ENCODE measurements at regions not wholly inside any gene's neighbourhood (a gene's known extent, or its start where the extent isn't known, plus 50 kb on each side); places are given as distances from the start of the nearest gene placed in this dataset.

DNA sequence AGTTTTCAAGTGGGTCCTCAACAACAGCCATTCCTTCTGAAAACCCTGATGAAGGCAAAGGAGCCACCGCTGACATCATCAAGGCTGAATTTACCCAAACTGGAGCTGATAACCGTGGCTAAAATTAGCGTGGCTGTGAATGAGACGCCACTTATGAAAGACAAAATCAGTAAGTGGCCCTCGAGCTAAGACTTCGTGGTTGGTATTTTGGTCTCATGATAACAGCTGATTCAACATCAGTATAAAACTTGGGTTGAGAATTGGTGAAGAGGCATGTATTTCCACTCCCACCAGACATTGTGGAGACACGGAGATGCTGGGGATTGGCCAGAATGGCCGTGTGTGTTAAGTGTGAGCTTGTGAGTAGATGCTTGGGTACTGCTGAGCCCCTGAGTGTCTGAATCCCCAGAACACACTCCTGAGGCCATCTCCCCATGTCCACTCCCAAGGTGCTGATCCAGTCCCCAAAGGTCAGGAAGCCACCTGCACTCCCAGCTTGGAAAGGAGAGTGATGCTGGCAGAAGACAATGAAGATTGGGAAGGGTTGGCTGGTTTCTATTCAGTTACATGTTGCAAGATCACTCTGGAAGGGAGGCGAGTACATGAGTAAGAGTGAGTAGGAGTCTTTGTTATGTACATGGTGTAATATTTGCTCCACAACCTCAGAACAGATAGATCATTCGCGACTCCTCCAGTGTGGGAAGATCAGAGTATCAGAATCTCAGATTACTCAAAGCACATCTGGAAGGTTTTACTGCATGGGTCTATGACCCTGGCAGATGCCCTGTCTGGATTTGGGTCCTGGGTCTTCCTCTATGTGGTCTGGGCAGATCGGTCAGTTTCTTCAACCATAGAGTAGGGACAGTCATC is 207.7 kb downstream of the HS3ST3A1 start:
- no peaks in the 10 kb centered on the region for H3K9me3 Mint-ChIP-seq
- no peak for ATAC-seq

DNA sequence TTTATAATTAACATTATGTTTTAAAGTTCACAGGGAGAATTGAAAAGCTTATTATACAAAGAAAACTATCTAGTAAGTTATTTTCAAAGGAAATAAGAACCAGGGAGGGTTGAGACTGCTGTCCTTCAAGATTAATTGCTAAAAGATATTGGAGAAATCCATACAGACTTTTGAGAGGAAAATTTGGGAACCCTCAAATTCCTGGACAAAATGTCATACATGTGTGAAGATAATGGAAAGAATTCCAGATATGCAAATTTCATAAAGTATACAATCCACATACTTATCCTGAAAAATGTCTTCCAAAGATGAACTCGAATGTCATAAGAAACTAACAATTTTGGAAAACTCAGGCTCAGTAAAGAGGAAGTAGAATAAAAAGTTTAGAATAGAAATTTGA is 213.8 kb downstream of the HS3ST3A1 start:
- Mint-ChIP-seq H3K9me3 (no peaks in the 10 kb centered on the region), H3K36me3 (ENCODE audit: insufficient read depth) (no peaks in the 10 kb centered on the region), H3K4me1 (ENCODE audit: low read depth) (no peaks in the 10 kb centered on the region), H3K27me3 (ENCODE audit: low read depth) (peaks cover 9% of the 10 kb centered on the region), H3K4me3 (no peak overlapping the region)
- DNase-seq: no peak
- no peak for ATAC-seq

More for the DNA sequence above, 207.7 kb downstream of the HS3ST3A1 start:
- Mint-ChIP-seq H3K27me3 (ENCODE audit: low read depth) (no peaks in the 10 kb centered on the region), H3K4me3 (no peak overlapping the region), H3K36me3 (ENCODE audit: insufficient read depth) (no peaks in the 10 kb centered on the region), H3K4me1 (ENCODE audit: low read depth) (no peaks in the 10 kb centered on the region)
- no peak for DNase-seq

DNA sequence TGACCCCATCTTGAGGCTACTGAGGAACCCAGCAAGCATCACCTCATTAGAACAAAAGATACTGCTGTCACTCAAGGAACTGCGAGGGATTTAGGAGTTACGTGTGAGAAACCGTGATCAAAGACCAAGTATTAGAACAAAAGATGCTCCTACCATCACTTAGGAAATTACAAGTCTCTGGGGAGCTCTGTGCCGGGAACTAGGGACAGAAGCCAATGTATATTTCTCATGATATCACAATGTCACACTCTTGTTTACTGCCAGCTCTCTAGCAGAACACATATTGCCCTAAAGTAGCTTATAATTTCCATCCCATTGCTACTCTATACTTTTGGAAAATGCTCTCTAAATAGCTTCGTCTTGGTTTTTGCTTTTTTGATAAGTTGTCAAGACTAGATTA is 214.5 kb downstream of the HS3ST3A1 start:
- DNase-seq (no peak), ATAC-seq (no peak)
- Mint-ChIP-seq H3K9me3 (no peaks in the 10 kb centered on the region), H3K27me3 (ENCODE audit: low read depth) (peaks cover 9% of the 10 kb centered on the region), H3K4me3 (no peak overlapping the region), H3K36me3 (ENCODE audit: insufficient read depth) (no peaks in the 10 kb centered on the region), H3K4me1 (ENCODE audit: low read depth) (no peaks in the 10 kb centered on the region)

DNA sequence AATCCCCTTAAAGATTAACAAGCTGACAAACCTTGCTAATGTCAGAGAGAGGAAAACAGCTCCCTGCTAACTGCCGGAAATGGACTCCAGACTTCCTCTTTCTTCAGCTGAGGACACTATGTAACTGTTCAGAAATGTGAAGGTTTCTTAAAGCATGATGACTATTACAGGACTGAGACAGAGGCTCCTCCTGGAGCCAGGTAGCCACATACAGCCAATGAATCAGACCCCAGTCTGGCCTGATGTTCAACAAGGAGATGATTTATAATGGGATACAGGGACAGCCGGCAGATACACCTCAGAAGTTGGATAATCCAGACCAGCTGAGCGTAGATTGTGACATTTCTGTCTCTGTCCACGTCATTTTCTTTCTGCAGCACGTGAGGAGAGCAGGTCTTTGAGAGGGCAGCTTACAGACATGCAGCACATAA is 216.2 kb downstream of the HS3ST3A1 start:
- Mint-ChIP-seq H3K27me3 (ENCODE audit: low read depth) (peaks cover 9% of the 10 kb centered on the region), H3K9me3 (no peaks in the 10 kb centered on the region), H3K4me3 (no peak overlapping the region), H3K36me3 (ENCODE audit: insufficient read depth) (no peaks in the 10 kb centered on the region), H3K4me1 (ENCODE audit: low read depth) (no peaks in the 10 kb centered on the region)
- ATAC-seq (no peak), DNase-seq (no peak)

DNA sequence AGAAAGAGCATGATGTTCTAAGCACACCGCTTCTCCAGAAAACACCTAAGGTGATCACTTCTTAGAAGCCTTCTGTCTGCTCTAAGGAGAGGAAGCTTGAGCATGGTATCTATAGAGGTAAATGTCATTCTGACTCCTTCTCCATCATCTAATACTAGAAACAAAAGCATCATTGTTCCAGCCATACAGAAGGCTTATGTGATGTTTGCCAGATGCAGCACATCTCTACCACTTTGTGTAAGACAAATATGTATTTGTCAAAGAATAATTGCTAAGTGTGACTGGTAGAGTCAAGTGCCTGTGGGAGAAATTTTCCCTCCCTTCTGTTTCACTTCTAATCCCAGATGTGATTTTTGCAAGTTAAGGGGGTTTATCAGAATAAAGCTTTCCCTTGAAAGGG is 217.1 kb downstream of the HS3ST3A1 start:
- no peak overlapping the region for H3K4me3 Mint-ChIP-seq
- DNase-seq (no peak), ATAC-seq (no peak)
- H3K4me1 Mint-ChIP-seq (ENCODE audit: low read depth): peaks cover 1% of the 10 kb centered on the region
- peaks cover 9% of the 10 kb centered on the region for H3K27me3 Mint-ChIP-seq (ENCODE audit: low read depth)
- H3K36me3 Mint-ChIP-seq (ENCODE audit: insufficient read depth): no peaks in the 10 kb centered on the region
- no peaks in the 10 kb centered on the region for H3K9me3 Mint-ChIP-seq

DNA sequence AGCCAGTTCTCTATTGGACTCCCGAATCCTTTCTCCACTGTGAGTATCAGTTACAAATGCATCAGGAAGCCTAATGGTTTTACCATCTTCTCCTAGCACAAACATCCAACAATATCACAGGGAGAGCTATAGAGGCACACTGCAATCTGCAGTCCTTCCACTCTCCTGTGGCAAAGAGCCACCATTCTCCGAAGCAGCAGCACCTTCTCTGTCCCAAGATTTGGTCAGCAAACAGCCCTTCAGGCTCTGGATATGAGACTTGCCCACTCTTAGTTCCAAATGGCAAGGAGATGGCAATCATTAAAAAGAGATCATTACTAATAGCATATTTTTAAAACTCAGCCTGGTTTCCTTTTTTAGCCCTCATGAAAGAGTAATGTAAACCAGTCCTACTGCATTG is 223.4 kb downstream of the HS3ST3A1 start:
- Mint-ChIP-seq H3K9me3 (no peaks in the 10 kb centered on the region), H3K27me3 (ENCODE audit: low read depth) (no peaks in the 10 kb centered on the region), H3K4me3 (no peak overlapping the region), H3K36me3 (ENCODE audit: insufficient read depth) (no peaks in the 10 kb centered on the region), H3K4me1 (ENCODE audit: low read depth) (peaks cover 1% of the 10 kb centered on the region)
- ATAC-seq: no peak
- DNase-seq: no peak

DNA sequence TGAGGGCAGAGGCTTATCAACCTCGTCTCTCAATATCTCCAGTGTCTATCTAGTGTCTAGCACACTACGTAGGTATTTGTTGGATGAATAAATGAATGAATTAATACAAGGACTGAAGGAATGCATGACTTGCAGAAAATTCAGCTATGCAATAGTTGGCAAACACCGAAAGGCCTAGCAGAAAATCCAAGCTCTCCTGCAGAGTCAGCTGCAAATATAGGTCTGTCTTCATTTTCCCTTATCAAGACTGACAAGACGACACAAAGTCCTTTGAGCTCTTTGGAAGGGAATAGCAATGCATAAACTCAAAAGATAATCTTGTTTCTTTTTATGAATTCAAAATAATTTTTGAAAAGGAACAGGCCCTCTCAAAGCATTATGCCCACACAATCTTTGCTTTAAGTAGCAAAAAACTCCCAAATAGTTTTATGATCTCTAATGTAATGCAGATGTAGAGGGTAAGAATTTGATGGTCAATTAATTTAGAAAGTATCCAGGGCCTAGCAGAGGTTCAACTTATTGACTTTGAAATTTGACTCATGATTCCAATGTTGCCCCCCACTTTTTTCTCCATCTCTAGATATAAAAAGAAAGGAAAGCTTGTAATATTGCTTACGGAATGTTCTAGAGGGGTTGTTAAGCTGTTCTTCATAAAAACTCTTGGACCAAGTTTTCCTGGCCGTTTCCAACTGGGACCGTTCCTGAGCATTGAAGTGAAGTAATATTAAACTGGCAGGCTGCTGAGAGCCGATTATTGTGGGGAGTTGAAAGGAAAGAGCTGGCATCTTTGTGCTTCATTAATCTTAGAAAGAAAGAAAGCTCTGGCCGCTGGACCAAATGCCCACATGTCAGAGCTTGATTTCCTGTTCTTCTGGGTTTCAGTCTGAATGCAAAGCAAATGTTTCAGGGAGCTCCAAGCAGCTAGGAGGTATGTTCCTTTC is 227.3 kb downstream of the HS3ST3A1 start:
- Mint-ChIP-seq H3K9me3 (no peaks in the 10 kb centered on the region), H3K4me3 (no peak overlapping the region), H3K4me1 (ENCODE audit: low read depth) (no peaks in the 10 kb centered on the region), H3K36me3 (ENCODE audit: insufficient read depth) (no peaks in the 10 kb centered on the region), H3K27me3 (ENCODE audit: low read depth) (peaks cover 3% of the 10 kb centered on the region)
- ATAC-seq (no peak), DNase-seq (no peak)

DNA sequence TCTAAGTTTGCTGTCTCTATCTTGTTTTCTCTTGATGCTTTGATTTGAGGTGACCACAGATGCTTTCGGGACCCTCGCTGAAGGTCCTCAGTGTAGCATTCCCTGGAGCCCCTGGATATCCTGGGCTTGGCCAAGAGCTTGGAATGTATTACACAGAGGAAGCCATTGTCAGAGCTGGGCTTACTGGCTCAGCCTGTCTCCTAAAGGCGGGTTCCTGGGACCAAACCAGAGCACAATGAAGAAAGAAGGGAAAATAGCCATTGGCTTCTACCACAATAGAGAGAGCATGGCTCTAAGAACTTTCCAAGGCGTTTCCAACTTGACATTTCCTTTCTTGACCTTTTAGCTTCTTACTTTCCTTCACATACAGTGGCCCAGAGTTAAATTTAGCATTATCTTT is 229.3 kb downstream of the HS3ST3A1 start:
- Mint-ChIP-seq H3K4me1 (ENCODE audit: low read depth) (no peaks in the 10 kb centered on the region), H3K9me3 (no peaks in the 10 kb centered on the region), H3K4me3 (no peak overlapping the region), H3K27me3 (ENCODE audit: low read depth) (peaks cover 3% of the 10 kb centered on the region), H3K36me3 (ENCODE audit: insufficient read depth) (no peaks in the 10 kb centered on the region)
- DNase-seq (no peak), ATAC-seq (no peak)

DNA sequence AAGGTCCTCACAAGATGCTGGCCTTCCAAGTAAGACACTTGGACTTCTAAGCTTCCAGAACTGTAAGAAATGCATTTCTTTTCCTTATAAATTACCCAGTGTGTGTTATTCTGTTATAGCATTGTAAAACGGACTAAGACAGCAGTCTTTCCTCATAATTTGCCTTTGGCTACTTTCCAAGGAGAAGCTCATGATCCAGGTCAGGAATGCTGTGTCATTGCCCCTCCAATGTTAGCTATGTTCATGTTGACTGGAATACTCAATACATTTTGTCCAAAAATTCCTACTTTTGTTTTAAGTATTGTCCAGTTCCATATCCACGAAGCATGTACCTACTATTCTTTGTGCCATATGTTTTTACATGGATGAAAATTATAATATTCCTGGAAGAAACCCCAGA is 234.6 kb downstream of the HS3ST3A1 start:
- peaks cover 8% of the 10 kb centered on the region for H3K27me3 Mint-ChIP-seq (ENCODE audit: low read depth)
- H3K9me3 Mint-ChIP-seq: no peaks in the 10 kb centered on the region
- ATAC-seq (no peak), DNase-seq (no peak)
- H3K4me3 Mint-ChIP-seq: no peak overlapping the region
- no peaks in the 10 kb centered on the region for H3K36me3 Mint-ChIP-seq (ENCODE audit: insufficient read depth)
- H3K4me1 Mint-ChIP-seq (ENCODE audit: low read depth): no peaks in the 10 kb centered on the region

DNA sequence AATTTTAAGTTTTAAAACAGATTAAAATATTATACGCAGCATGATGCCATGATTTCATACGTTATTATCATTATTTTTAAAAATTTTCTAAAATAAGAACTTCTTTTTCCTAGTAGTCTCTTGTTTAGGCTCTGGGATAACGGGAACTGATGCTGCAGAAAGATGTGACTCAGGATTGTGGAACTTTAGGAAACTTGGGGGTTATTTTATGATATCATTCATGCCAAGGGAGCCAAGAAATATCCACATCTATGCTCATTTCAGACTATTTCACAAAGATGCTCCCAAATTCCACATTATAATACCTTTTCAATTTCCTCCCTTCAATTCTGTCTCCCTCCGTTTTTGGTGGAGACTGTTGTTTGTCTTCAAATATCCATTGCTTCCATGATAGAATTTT is 236.4 kb downstream of the HS3ST3A1 start:
- Mint-ChIP-seq H3K36me3 (ENCODE audit: insufficient read depth) (no peaks in the 10 kb centered on the region), H3K4me1 (ENCODE audit: low read depth) (no peaks in the 10 kb centered on the region), H3K9me3 (no peaks in the 10 kb centered on the region), H3K27me3 (ENCODE audit: low read depth) (peaks cover 6% of the 10 kb centered on the region), H3K4me3 (no peak overlapping the region)
- no peak for ATAC-seq
- no peak for DNase-seq

DNA sequence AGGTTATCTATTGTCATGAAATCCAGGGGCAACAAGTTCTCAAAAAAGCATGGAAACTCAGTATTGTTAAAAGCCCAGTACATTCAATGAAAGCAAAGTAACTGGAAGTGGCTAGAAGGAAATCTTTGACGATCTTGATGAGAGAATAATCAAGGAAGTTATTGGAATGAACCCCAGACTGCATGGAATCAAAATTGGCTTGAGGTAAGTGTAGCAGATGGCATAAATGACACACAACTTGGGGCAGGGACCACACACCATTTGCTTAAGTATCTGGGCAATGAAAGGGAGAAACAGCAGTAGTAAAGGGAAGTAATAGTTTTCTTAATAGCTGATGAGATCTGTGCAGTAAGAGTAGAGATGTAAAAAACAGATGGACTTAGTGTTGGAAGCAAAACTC is 238.0 kb downstream of the HS3ST3A1 start:
- H3K9me3 Mint-ChIP-seq: no peaks in the 10 kb centered on the region
- no peak overlapping the region for H3K4me3 Mint-ChIP-seq
- H3K4me1 Mint-ChIP-seq (ENCODE audit: low read depth): no peaks in the 10 kb centered on the region
- H3K27me3 Mint-ChIP-seq (ENCODE audit: low read depth): peaks cover 6% of the 10 kb centered on the region
- ATAC-seq (no peak), DNase-seq (no peak)
- H3K36me3 Mint-ChIP-seq (ENCODE audit: insufficient read depth): no peaks in the 10 kb centered on the region

DNA sequence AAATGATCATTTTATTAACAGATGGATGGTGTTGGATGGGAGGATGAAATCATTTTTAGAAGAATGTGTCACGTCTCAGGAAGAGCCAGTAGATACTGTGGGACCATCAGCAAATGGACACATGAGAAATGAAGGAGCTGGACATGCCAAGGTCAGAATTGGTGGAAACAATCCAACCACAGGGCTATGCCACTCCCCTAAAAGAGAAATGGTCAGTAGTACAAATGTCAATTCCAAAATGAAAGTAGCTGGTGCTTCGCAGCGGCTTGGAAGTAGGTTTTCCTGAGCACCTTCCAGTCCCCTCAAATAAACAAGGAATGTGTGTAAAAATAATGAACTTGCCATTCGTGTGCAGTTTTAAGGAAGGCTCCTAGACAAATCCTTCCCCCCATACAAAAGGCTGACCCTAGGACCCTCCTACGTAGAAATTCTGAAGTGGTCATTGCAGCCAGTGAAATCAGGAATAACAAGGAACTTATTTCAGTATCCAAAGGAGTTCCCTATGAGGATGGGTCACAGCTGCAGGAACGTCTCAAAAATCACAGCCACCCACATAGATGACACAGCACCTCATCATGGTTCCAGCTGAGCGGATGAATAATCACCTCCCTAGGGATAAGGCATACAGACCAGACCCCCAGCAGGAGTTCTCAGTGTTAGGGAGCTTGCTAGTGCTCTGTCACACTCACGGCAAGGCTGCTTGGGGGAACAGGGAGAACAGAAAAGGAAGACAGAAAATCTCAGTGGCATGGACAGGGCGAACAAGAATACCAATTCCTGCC is 239.2 kb downstream of the HS3ST3A1 start:
- no peak for ATAC-seq
- Mint-ChIP-seq H3K4me1 (ENCODE audit: low read depth) (no peaks in the 10 kb centered on the region), H3K4me3 (no peak overlapping the region)

DNA sequence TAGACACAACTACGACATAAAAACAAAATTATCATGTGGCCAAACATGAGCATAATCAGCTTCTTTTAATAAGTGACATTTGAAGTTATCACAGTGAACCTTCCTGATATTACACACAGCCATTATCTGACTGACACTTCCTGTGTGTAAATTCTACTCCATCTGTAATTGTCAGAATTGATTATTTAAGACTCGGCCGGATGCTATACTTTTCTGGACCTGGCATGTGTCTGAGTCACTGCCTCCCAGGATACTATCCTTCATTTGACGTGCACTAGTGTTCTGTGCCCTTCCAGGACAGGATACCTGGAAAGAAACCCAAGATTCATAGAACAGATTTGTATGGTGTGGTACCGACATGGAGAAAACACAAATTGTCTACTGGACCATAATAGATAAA is 242.0 kb downstream of the HS3ST3A1 start:
- Mint-ChIP-seq H3K4me3 (no peak overlapping the region), H3K9me3 (no peaks in the 10 kb centered on the region), H3K36me3 (ENCODE audit: insufficient read depth) (no peaks in the 10 kb centered on the region), H3K27me3 (ENCODE audit: low read depth) (peaks cover 6% of the 10 kb centered on the region), H3K4me1 (ENCODE audit: low read depth) (no peaks in the 10 kb centered on the region)
- no peak for DNase-seq
- no peak for ATAC-seq

More for the DNA sequence above, 239.2 kb downstream of the HS3ST3A1 start:
- H3K36me3 Mint-ChIP-seq (ENCODE audit: insufficient read depth): no peaks in the 10 kb centered on the region
- DNase-seq: no peak
- peaks cover 6% of the 10 kb centered on the region for H3K27me3 Mint-ChIP-seq (ENCODE audit: low read depth)
- H3K9me3 Mint-ChIP-seq: no peaks in the 10 kb centered on the region

DNA sequence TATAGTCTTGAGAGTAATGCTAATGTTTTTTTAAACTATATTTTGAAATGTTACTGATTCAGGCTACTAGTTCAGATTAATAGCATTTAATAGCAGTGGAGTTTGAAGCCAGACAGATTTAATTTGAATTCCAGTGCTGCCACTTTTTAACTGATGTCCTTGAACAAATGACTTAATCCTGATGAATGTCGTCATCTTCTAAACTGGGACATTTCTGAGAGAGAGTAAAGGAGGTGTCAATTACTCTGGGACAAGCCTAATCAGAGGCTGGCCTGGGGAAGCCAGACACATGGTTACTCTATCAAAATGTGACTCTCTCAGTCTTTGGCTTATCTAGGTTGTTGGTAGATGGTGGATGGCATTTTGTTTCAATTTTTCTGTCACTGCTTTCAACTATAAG is 246.7 kb downstream of the HS3ST3A1 start:
- Mint-ChIP-seq H3K4me3 (no peak overlapping the region), H3K9me3 (no peaks in the 10 kb centered on the region)
- ATAC-seq: no peak

More for the DNA sequence above, 246.7 kb downstream of the HS3ST3A1 start:
- DNase-seq: no peak
- no peaks in the 10 kb centered on the region for H3K4me1 Mint-ChIP-seq (ENCODE audit: low read depth)
- H3K36me3 Mint-ChIP-seq (ENCODE audit: insufficient read depth): no peaks in the 10 kb centered on the region
- peaks cover 3% of the 10 kb centered on the region for H3K27me3 Mint-ChIP-seq (ENCODE audit: low read depth)

Measured in activated T-cell treated with anti-CD3 and anti-CD28 coated beads, Interleukin-2, amount 50 U/mL, for 4 hours (primary cell).